NT2/D1 (cell line): ENCODE measurements at regions not wholly inside any gene's neighbourhood (a gene's known extent, or its start where the extent isn't known, plus 50 kb on each side); places are given as distances from the start of the nearest gene placed in this dataset.

ENCODE experiments used
- SUZ12 ChIP-seq: IDR thresholded peaks from 2 replicates; pipeline ENCODE4 v1.6.1; 2011; ENCODE audit not compliant: insufficient read length, insufficient read depth; ENCODE audit errors: extremely low read depth
- YY1 ChIP-seq: IDR thresholded peaks from 2 replicates; pipeline ENCODE4 v1.6.1; 2011; ENCODE audit not compliant: insufficient read length, insufficient read depth
- ZNF274 ChIP-seq: IDR thresholded peaks from 2 replicates; pipeline ENCODE4 v1.6.1; 2011; ENCODE audit warnings: mild to moderate bottlenecking, low read depth, low read length

DNA sequence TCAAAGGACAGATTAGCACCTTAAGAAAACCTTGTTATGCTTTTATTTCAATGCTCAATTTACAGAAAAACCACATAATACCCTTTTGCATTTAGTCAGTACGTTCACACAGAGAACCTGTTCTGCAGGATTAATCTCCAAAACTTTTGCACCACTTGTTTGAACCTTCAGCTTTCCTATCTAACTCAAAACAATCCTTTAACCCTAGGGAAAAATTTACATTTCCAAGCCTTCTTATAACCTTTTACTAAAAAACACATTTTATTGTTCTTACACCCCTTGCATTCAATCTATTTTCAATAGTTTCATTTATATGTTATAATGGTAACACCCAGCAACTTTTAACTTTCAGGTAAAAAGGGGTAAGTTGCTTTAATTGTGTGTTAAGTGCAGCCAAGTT, 952.5 kb upstream of the CNTN5 start:
- TF ChIP-seq YY1 (no peak), ZNF274 (no peak), SUZ12 (no peak)
